ENCODE measurements at regions not wholly inside any gene's neighbourhood (a gene's known extent, or its start where the extent isn't known, plus 50 kb on each side); places are given as distances from the start of the nearest gene placed in this dataset.

DNA sequence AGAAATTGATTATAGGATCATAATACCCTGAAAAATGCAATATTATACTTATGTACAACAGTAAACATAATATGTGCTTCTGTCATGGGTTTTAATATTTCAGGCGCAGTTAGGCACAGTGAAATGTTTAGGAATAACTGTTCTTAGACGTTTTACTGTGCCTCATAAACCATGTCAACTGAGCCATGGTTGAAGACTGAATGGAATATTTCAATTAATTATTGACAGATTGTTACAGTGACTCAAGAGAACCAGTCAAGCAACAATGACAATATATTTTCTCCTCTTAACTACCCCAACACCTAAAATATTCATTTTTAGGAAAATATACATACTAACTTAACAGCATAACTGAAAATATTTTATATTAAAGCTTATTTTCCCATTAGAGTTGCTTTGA lies 852.7 kb upstream of the FRG1 start:
- TF ChIP-seq GATA3 (IDR thresholded peaks at IDR 0.05; ENCODE audit: low read depth, low read length) (no peak), GATA2 (IDR thresholded peaks at IDR 0.05; ENCODE audit: low read depth, low read length) (no peak)

Data from SH-SY5Y (cell line).